ENCODE measurements at regions not wholly inside any gene's neighbourhood (a gene's known extent, or its start where the extent isn't known, plus 50 kb on each side); places are given as distances from the start of the nearest gene placed in this dataset.

GRCh38 chr7:85573346-85573745 lies 386.5 kb upstream of the SEMA3D start:
- no peaks in the 10 kb centered on the region for H3K4me1 ChIP-seq (ENCODE audit: control insufficient read depth in 4 of 4, insufficient read depth in 4 of 4, low read length in 3 of 4)
- no peaks in the 10 kb centered on the region for H3K27me3 ChIP-seq (ENCODE audit: control insufficient read depth in 4 of 4, insufficient read depth in 4 of 4, low read length in 3 of 4)
- DNase-seq (ENCODE audit: low spot score), result no peak
- no peak overlapping the region for H3K4me3 ChIP-seq (ENCODE audit: low read depth in 1 of 3, low read length in 3 of 3)
- no peak overlapping the region for H3K9ac ChIP-seq (ENCODE audit: low read depth in 1 of 2, low read length in 2 of 2)
- H3K27ac ChIP-seq (ENCODE audit: low read depth in 1 of 2, low read length in 2 of 2), result no peak overlapping the region
- no peaks in the 10 kb centered on the region for H3K36me3 ChIP-seq (ENCODE audit: control insufficient read depth in 4 of 4, insufficient read depth in 3 of 4, low read depth in 1 of 4, low read length in 3 of 4)
- WGBS, result 76% methylated on average over 3 of the region's 3 CpGs
- no peaks in the 10 kb centered on the region for H3K9me3 ChIP-seq (ENCODE audit: control insufficient read depth in 4 of 4, low read length in 3 of 4)
- no peak for TF ChIP-seq GABPA (IDR thresholded peaks at IDR 0.05 in 1 of 2, conservative IDR thresholded peaks at IDR 0.05 in 1 of 2)
- TF ChIP-seq RXRA (IDR thresholded peaks at IDR 0.05), result no peak
- no peak for TF ChIP-seq YY1 (IDR thresholded peaks at IDR 0.05)

GRCh38 chr7:85570898-85571297 lies 384.0 kb upstream of the SEMA3D start:
- DNase-seq (ENCODE audit: low spot score), result no peak
- H3K9ac ChIP-seq (ENCODE audit: low read depth in 1 of 2, low read length in 2 of 2), result no peak overlapping the region
- H3K36me3 ChIP-seq (ENCODE audit: control insufficient read depth in 4 of 4, insufficient read depth in 3 of 4, low read depth in 1 of 4, low read length in 3 of 4), result no peaks in the 10 kb centered on the region
- H3K9me3 ChIP-seq (ENCODE audit: control insufficient read depth in 4 of 4, low read length in 3 of 4), result no peaks in the 10 kb centered on the region
- no peak overlapping the region for H3K4me3 ChIP-seq (ENCODE audit: low read depth in 1 of 3, low read length in 3 of 3)
- no peaks in the 10 kb centered on the region for H3K27me3 ChIP-seq (ENCODE audit: control insufficient read depth in 4 of 4, insufficient read depth in 4 of 4, low read length in 3 of 4)
- TF ChIP-seq FOXA1 (IDR thresholded peaks at IDR 0.05), result no peak
- no peak for TF ChIP-seq REST (IDR thresholded peaks at IDR 0.05)
- no peak for TF ChIP-seq YY1 (IDR thresholded peaks at IDR 0.05)
- no peak for TF ChIP-seq HNF4A (conservative IDR thresholded peaks at IDR 0.05)
- no peak for TF ChIP-seq MAX (IDR thresholded peaks at IDR 0.05)
- no peak for TF ChIP-seq SP1 (IDR thresholded peaks at IDR 0.05)
- no peak for TF ChIP-seq CTCF (IDR thresholded peaks at IDR 0.05; ENCODE audit: low read depth, low read length, missing input control)
- TF ChIP-seq EGR1 (IDR thresholded peaks at IDR 0.05; ENCODE audit: low read depth in 2 of 2), result no peak
- TF ChIP-seq NR2F2 (IDR thresholded peaks at IDR 0.05), result no peak
- TF ChIP-seq ATF3 (IDR thresholded peaks at IDR 0.05), result no peak
- no peak for TF ChIP-seq JUND (IDR thresholded peaks at IDR 0.05)
- no peak for TF ChIP-seq GABPA (IDR thresholded peaks at IDR 0.05 in 1 of 2, conservative IDR thresholded peaks at IDR 0.05 in 1 of 2)
- H3K4me1 ChIP-seq (ENCODE audit: control insufficient read depth in 4 of 4, insufficient read depth in 4 of 4, low read length in 3 of 4), result no peaks in the 10 kb centered on the region
- 57% methylated on average over 1 of the region's 1 CpG for WGBS
- H3K27ac ChIP-seq (ENCODE audit: low read depth in 1 of 2, low read length in 2 of 2), result no peak overlapping the region

GRCh38 chr7:85567983-85568382 lies 381.1 kb upstream of the SEMA3D start:
- Histone ChIP-seq H3K4me1 (ENCODE audit: control insufficient read depth in 4 of 4, insufficient read depth in 4 of 4, low read length in 3 of 4) (no peaks in the 10 kb centered on the region), H3K36me3 (ENCODE audit: control insufficient read depth in 4 of 4, insufficient read depth in 3 of 4, low read depth in 1 of 4, low read length in 3 of 4) (no peaks in the 10 kb centered on the region), H3K27ac (ENCODE audit: low read depth in 1 of 2, low read length in 2 of 2) (no peak overlapping the region), H3K9me3 (ENCODE audit: control insufficient read depth in 4 of 4, low read length in 3 of 4) (no peaks in the 10 kb centered on the region), H3K4me3 (ENCODE audit: low read depth in 1 of 3, low read length in 3 of 3) (no peak overlapping the region), H3K27me3 (ENCODE audit: control insufficient read depth in 4 of 4, insufficient read depth in 4 of 4, low read length in 3 of 4) (no peaks in the 10 kb centered on the region), H3K9ac (ENCODE audit: low read depth in 1 of 2, low read length in 2 of 2) (no peak overlapping the region)
- TF ChIP-seq YY1 (IDR thresholded peaks at IDR 0.05), result no peak
- no peak for TF ChIP-seq MAX (IDR thresholded peaks at IDR 0.05)
- TF ChIP-seq CTCF (IDR thresholded peaks at IDR 0.05; ENCODE audit: low read depth, low read length, missing input control), result no peak
- TF ChIP-seq ZBTB33 (IDR thresholded peaks at IDR 0.05), result no peak
- no peak for TF ChIP-seq HNF4G (IDR thresholded peaks at IDR 0.05)
- no peak for TF ChIP-seq RXRA (IDR thresholded peaks at IDR 0.05)
- no peak for TF ChIP-seq RAD21 (IDR thresholded peaks at IDR 0.05)
- no peak for TF ChIP-seq FOXA1 (IDR thresholded peaks at IDR 0.05)
- no peak for TF ChIP-seq SP1 (IDR thresholded peaks at IDR 0.05)
- no peak for TF ChIP-seq TAF1 (conservative IDR thresholded peaks at IDR 0.05)
- no peak for TF ChIP-seq GABPA (IDR thresholded peaks at IDR 0.05 in 1 of 2, conservative IDR thresholded peaks at IDR 0.05 in 1 of 2)
- DNase-seq (ENCODE audit: low spot score), result no peak

Data from liver (tissue), 8 donors.